ENCODE measurements at regions not wholly inside any gene's neighbourhood (a gene's known extent, or its start where the extent isn't known, plus 50 kb on each side); places are given as distances from the start of the nearest gene placed in this dataset.

GRCh38 chr5:124692950-124693349 is 53.5 kb downstream of the ZNF608 start:
- no peak for DNase-seq

GRCh38 chr5:124692324-124692723 is 54.1 kb downstream of the ZNF608 start:
- DNase-seq = no peak

DNA sequence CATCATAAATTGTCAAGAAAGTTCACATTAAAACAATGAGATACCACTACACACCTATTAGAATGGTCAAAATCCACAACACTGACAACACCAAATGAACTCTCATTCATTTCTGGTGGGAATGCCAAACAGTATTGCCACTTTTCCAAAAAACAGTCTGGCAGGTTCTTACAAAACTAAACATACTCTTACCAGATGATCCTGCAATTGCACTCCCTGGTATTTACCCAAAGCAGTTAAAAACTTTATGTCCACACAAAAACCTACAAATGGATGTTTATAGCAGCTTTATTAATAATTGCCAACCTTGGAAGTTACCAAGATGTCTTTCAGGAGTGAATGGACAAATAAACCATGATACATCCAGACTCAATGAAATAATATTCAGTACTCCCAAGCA is 56.8 kb downstream of the ZNF608 start:
- no peak for DNase-seq

DNA sequence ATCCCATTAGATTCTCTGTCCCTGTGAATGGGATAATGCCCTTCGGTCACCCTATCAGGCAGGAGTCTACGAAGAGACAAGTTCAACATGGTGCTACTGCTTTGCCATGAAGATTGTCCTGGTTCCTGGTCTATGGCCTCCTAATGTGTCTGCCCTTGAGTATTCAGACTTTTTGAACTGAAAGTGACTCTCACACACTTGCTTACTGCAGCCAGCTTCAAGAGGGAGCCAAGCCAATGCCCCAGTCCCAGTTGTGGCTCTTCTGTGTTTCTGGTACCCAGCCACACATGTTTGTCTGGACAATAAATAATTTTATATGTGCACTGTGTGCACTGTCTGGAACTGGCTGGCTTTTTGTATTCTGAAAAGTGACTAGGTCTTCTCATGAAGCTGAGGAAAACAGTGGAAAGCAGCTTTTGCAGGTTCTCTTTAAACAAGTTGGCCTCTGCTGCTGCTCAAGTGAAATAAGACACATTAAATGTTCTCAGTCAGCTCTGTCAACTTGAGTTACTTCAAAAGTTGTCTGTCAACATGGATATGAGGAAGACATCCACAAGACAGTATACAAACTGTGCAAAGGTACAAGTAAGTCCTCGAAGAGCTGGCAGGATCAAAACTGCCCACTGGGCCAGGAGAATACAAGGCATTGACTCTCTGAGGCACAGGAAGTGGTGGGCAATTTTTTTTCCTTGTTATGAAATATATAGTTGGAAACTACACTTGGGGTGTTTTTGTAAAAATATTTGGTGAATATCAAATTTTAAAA is 60.0 kb downstream of the ZNF608 start:
- no peak for DNase-seq

GRCh38 chr5:124685404-124685930 is 61.0 kb downstream of the ZNF608 start:
- DNase-seq = no peak

- no peak for DNase-seq
Observed at GRCh38 chr5:124683917-124684555, 62.4 kb downstream of the ZNF608 start.

GRCh38 chr5:124679578-124680199 is 66.8 kb downstream of the ZNF608 start:
- DNase-seq = no peak

- DNase-seq = peak in 1 of 56 donors; percentile 27
Observed at GRCh38 chr5:124678922-124679519, 67.4 kb downstream of the ZNF608 start.

- DNase-seq = peak in 13 of 56 donors; percentile 8 to 62 (median 26)
Observed at GRCh38 chr5:124678468-124678867, 68.0 kb downstream of the ZNF608 start.

DNA sequence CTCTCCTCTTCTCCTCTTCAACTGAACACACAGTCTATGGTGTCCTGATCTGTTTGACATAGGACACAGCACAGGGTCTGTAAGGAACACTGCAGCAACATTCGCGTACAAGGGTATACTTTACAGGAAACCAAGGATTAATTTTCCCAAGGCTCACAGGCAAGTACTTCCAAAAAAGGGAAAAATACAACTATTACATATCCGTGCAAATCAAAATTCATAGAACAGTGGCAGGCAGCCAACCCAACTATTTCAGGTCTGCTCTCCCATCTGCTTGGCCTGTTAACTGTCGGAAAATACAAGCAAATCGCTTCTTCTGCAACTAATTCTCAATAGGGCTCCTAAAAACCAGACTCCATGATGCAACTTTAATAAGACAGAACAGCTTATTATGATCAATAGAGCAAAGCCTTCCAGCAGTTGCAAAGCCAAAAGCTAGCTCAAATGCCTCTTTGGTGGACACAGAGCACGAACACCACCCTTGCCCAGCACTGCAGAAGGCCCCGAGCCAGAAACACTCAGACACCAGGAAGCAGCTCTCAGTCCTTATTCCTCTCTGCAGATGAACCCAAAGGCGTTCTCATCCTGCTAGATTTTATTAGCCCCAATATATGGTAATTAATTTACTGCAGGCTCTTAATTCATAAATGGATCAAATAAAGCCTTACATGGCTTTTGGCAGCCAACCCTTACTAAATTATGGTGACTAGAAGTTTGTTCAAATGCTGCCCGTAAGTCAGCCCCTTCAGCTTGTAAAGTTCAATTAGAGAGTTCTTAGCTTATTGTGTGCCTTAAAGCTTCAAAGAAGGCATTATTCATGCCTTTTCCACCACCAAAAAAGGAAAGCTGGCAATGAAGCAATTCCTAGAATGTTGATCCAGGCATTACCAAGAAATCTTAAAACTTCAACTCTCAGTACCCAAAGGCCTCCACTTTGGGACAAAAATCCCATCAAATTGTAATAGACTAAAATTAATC is 68.8 kb downstream of the ZNF608 start:
- peak in 38 of 56 donors; percentile 8 to 82 (median 35) for DNase-seq

DNA sequence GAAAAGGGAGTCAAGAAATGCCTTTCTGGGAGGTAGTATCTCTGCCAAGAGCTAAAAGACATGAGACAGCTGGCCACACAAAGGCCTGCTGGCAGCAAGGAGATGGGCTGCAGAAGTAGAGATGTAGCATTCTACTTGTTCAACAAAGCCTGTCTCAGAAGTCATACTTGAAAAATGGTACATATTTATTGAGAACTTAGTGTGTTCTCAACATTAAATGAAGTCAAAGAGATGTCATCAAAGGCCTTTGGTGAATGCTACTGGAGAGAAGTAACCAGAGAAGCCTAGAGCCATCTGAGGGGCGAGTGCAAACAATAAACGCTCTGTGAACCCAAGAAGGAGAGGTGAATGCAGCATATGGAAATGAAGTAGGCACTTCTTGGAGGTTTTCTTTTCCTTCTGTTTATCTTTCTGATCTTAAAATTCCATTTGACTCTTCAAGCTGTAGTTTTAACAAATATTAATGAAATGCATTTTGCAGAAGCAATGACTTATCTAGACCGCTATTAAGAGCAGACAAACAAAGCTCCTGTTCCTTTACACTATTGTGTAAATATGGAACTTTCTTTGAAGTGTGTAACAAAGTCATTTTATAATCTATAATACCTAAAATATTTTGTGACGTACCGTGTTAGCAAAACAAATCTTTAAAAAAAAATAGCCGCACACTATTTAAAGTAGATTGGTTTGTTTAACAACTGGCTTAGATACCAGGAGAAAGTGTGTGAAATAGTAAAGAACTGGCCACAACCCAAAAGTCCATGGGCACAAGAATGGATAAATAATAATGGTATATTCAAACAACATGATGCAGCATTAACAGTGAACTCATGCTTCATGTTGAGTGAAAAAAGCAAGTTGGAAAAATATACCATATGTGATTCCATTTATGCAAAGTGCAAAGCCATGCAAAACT is 70.2 kb downstream of the ZNF608 start:
- DNase-seq = no peak

DNA sequence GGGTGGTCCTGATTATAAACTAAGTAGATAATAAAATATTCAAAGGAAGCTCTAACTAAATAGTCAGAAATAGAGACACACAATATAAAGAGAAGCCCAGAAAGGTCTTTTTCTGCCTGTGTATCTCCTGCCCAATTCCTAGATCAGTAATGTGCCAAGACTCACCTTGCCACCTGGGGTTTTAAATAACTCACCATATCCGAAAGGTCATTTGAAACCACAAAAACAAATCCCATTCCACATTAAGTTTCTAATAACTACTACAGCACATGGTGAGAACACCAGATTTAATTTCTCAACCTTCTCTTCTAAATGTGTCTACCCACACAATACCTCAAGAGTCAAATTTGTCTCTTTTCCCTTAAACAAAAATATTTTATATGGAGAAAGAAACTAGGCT is 75.2 kb downstream of the ZNF608 start:
- DNase-seq = no peak

- no peak for DNase-seq
Observed at GRCh38 chr5:124670722-124671184, 75.7 kb downstream of the ZNF608 start.

DNA sequence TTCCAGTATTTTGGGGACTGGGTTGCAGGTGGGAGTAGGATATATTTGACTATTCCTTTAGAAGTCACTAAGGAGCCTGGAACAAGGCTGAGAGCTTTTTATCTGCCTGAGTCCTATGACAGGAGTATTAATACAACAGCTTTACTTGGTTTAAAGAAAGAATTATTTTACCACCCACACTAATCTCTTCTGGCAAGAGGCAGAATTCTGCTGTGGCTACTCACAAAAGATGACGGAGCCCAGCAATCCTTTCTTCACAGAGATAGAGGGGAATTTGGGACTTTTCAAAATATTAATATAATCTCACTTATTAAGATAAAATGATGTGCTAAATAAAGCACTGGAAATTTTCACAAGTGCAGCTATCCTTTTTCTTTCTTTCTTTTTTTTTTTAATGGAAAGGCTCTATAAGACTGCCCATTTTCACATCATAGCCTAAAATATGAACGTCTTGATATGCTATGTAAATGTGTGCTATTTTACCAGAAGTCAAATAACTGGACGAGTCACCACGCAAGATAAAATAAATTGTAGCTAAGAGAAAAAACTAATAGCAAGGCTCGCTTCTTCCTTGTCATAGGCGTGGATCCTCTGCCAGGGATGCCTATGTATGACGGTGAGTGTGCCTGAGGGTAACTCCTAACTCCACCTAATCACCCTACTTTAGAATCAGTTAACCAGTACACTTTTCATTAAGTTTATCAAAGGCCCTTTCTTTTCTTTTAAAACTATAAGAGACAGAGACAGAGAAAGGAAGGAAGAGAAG is 76.3 kb downstream of the ZNF608 start:
- DNase-seq = no peak

- peak in 3 of 56 donors; percentile 8 to 23 (median 14) for DNase-seq
Observed at GRCh38 chr5:124669300-124669648, 77.2 kb downstream of the ZNF608 start.

GRCh38 chr5:124668353-124669299 is 77.8 kb downstream of the ZNF608 start:
- DNase-seq = no peak

- no peak for DNase-seq
Observed at GRCh38 chr5:124665625-124666024, 80.8 kb downstream of the ZNF608 start.
